T-helper 2 cell (primary cell): ENCODE measurements at regions not wholly inside any gene's neighbourhood (a gene's known extent, or its start where the extent isn't known, plus 50 kb on each side); places are given as distances from the start of the nearest gene placed in this dataset.

Source experiments
- DNase-seq, 5 experiments: peaks; one replicate each; pipeline versions ENCODE4 v3.0.0 to v3.0.0-alpha.2; 2012 to 2022

GRCh38 chr3:193997228-193998122, 138.5 kb upstream of the HES1 start:
- DNase-seq = no peak

- DNase-seq = no peak
Observed at GRCh38 chr3:193998123-193998448, 137.9 kb upstream of the HES1 start.

GRCh38 chr3:193998628-193999195, 137.2 kb upstream of the HES1 start:
- DNase-seq = no peak

- no peak for DNase-seq
Observed at GRCh38 chr3:194000100-194000499, 135.8 kb upstream of the HES1 start.

- DNase-seq = no peak
Observed at GRCh38 chr3:194000712-194001111, 135.2 kb upstream of the HES1 start.

GRCh38 chr3:194001728-194002459, 134.1 kb upstream of the HES1 start:
- DNase-seq = no peak

GRCh38 chr3:194003114-194004057, 132.6 kb upstream of the HES1 start:
- DNase-seq = peak in 1 of 5 experiments; percentile 10

GRCh38 chr3:194005930-194006501, 129.9 kb upstream of the HES1 start:
- no peak for DNase-seq

GRCh38 chr3:194007592-194008337, 128.2 kb upstream of the HES1 start:
- DNase-seq = no peak

- no peak for DNase-seq
Observed at GRCh38 chr3:194009019-194009418, 126.9 kb upstream of the HES1 start.

- DNase-seq = no peak
Observed at GRCh38 chr3:194009892-194010533, 125.9 kb upstream of the HES1 start.

GRCh38 chr3:194011807-194012206, 124.1 kb upstream of the HES1 start:
- DNase-seq = no peak

GRCh38 chr3:194013928-194014327, 122.0 kb upstream of the HES1 start:
- DNase-seq = peak in 1 of 5 experiments; percentile 55

- no peak for DNase-seq
Observed at GRCh38 chr3:194014756-194015155, 121.2 kb upstream of the HES1 start.

GRCh38 chr3:194019398-194020165, 116.4 kb upstream of the HES1 start:
- no peak for DNase-seq

GRCh38 chr3:194022052-194022451, 113.9 kb upstream of the HES1 start:
- DNase-seq = no peak

GRCh38 chr3:194022816-194023215, 113.1 kb upstream of the HES1 start:
- DNase-seq = no peak

GRCh38 chr3:194023501-194024280, 112.3 kb upstream of the HES1 start:
- no peak for DNase-seq

GRCh38 chr3:194025119-194025518, 110.8 kb upstream of the HES1 start:
- DNase-seq = no peak
